HepG2 (cell line): ENCODE measurements at regions not wholly inside any gene's neighbourhood (a gene's known extent, or its start where the extent isn't known, plus 50 kb on each side); places are given as distances from the start of the nearest gene placed in this dataset.
"Not testable (repeated sequence)": the region's sequence is repeated elsewhere in the genome, so short reads cannot be mapped to it uniquely, and the experiment has no call there.

ENCODE experiments used
- ATAC-seq: fragments of 200-7000 bp; cut with Tn5 transposase; 3 replicates; pipeline ENCODE4 v1.9.1; 2020; ENCODE audit warnings: mild to moderate bottlenecking, moderate library complexity
- BruUV-seq: library from RNA; stranded (reverse); fragments of 400-500 nt; replicated peaks from 2 replicates; lab custom pipeline; 2021; lab: Mats Ljungman, UMichigan
- CTCF ChIA-PET: fragments of 300-600 bp; formaldehyde crosslinking; extraction: SDS; loops from one replicate; lab custom pipeline; 2021; ENCODE audit warnings: low total read pairs, inconsistent platforms, low intra/inter-chr PET ratio; lab: Yijun Ruan, JAX
- POLR2A ChIA-PET: fragments of 350-600 bp; sonication (Branson Sonifier 250); formaldehyde crosslinking; loops from one replicate; lab custom pipeline; 2020; ENCODE audit warnings: antibody characterized with exemption, inconsistent platforms; lab: Yijun Ruan, JAX
- DNase-seq: peaks from one replicate; pipeline ENCODE4 v3.0.0-alpha.2; 2015; ENCODE audit warnings: low spot score
- FAIRE-seq: peaks from 3 replicates; lab custom pipeline; 2011; peaks lifted over from hg19 to GRCh38; lab: Jason Lieb, UNC
- H2AFZ ChIP-seq: one replicate; pipeline ENCODE4 v1.6.1; 2011; ENCODE audit warnings: low read length, inconsistent platforms
- H3K27ac ChIP-seq: fragments of 300-600 bp; 3 replicates; pipeline ENCODE4 v1.8.0; 2011; ENCODE audit warnings: mixed run types, mild to moderate bottlenecking, mixed read lengths, low read length, inconsistent platforms; ENCODE audit not compliant: insufficient read depth; ENCODE audit errors: extremely low read length
- H3K27me3 ChIP-seq, 2 experiments: fragments of 200-600 bp in 1 of 2; 2 replicates in 1 of 2; 3 replicates in 1 of 2; pipeline versions ENCODE4 v1.6.0 to v1.8.0; 2011; ENCODE audit warnings: low read length in 2 of 2, mild to moderate bottlenecking in 2 of 2, moderate library complexity in 2 of 2, inconsistent platforms in 1 of 2; ENCODE audit not compliant: insufficient read depth in 2 of 2, control insufficient read depth in 1 of 2
- H3K36me3 ChIP-seq, 2 experiments: fragments of 200-600 bp in 1 of 2; replicated peaks in 1 of 2; 2 replicates in 1 of 2; 3 replicates in 1 of 2; pipeline versions ENCODE4 v1.5.1 to v1.8.0; 2011; ENCODE audit warnings: low read length in 2 of 2, inconsistent platforms in 1 of 2; ENCODE audit not compliant: insufficient read depth in 2 of 2, control insufficient read depth in 1 of 2
- H3K4me1 ChIP-seq: 2 replicates; pipeline ENCODE4 v1.5.1; 2012; ENCODE audit warnings: low read length, inconsistent platforms; ENCODE audit not compliant: insufficient read depth
- H3K4me2 ChIP-seq: 2 replicates; pipeline ENCODE4 v1.6.0; 2011; ENCODE audit warnings: low read depth, low read length, inconsistent platforms
- H3K4me3 ChIP-seq, 3 experiments: fragments of 200-600 bp in 1 of 3; sonication (generic), shearing (Covaris generic) in 1 of 3; replicated peaks in 1 of 3; 2 replicates each; pipeline ENCODE4 v1.5.1; 2011 to 2016; ENCODE audit warnings: low read length in 3 of 3, inconsistent platforms in 2 of 3, low read depth in 2 of 3, mild to moderate bottlenecking in 2 of 3, control low read depth in 1 of 3, mixed read lengths in 1 of 3; ENCODE audit not compliant: insufficient read depth in 1 of 3
- H3K79me2 ChIP-seq: one replicate; pipeline ENCODE4 v1.6.1; 2011; ENCODE audit warnings: low read length, inconsistent platforms; ENCODE audit not compliant: insufficient read depth
- H3K9ac ChIP-seq: 2 replicates; pipeline ENCODE4 v1.6.0; 2011; ENCODE audit warnings: mild to moderate bottlenecking, low read depth, low read length, inconsistent platforms; ENCODE audit not compliant: insufficient read depth
- H3K9me3 ChIP-seq: 2 replicates; pipeline ENCODE4 v1.5.1; 2012; ENCODE audit warnings: mild to moderate bottlenecking, low read length
- H4K20me1 ChIP-seq: 2 replicates; pipeline ENCODE4 v1.6.0; 2011; ENCODE audit warnings: inconsistent platforms, mild to moderate bottlenecking, low read length, moderate library complexity; ENCODE audit not compliant: insufficient read depth
- WGBS: methylation state at CpG from one replicate; pipeline ENCODE4 v1.1.6; 2017; ENCODE audit warnings: low lambda C conversion rate; 5-methylcytosine and 5-hydroxymethylcytosine counted together
- in situ Hi-C: cut with HindIII; loops from 2 replicates; pipeline ENCODE4 v1.10.0; 2017; ENCODE audit warnings: low pct_unique_long_range_greater_than_20kb; ENCODE audit not compliant: extremely low pct_ligation_motif_present
- intact Hi-C: fragments of 100-400 bp; cut with micrococcal nuclease; formaldehyde crosslinking; loops from one replicate; pipeline ENCODE4 v1.10.0; 2022; ENCODE audit not compliant: unreplicated experiment
- small RNA-seq, 3 experiments: library from RNA; depleted of rRNA; stranded (forward); fragments of <200 nt; gene quantifications; one replicate each; pipeline ENCODE3, GENCODE V24; 2012; ENCODE audit warnings: low read depth in 2 of 3, low replicate concordance in 1 of 3; ENCODE audit not compliant: insufficient read length in 3 of 3, insufficient read depth in 2 of 3

DNA sequence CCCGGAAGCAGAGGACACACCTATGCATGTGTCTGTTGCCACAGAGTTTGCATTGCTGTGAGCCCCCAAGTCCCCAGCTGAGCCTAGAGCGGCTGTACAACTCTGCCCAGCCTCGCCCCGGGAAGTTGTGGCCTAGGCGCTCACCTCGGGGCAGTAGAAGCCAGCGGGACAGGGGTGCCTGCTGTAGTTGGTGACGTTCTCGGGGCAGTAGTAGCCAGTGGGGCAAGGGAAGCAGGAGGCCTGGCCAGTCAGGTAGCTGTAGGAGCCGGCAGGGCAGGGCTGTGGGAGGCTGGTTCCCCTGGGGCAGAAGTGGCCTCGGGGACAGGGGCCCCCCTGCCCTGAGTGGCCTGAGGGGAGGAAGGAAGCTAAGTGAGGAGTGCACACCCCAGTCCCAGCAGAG, 87.2 kb downstream of the MALL start:
- CTCF ChIA-PET, H2AFZ ChIP-seq, H3K9me3 ChIP-seq, BruUV-seq, POLR2A ChIA-PET, H3K79me2 ChIP-seq, intact Hi-C loops, H4K20me1 ChIP-seq, DNase-seq, H3K4me3 ChIP-seq, FAIRE-seq, in situ Hi-C loops, H3K27me3 ChIP-seq, H3K9ac ChIP-seq, H3K27ac ChIP-seq, H3K36me3 ChIP-seq, H3K4me2 ChIP-seq, H3K4me1 ChIP-seq: not testable (repeated sequence)
- ATAC-seq = peak; percentile 10
- 40% methylated on average over 4 of the region's 11 CpGs for WGBS

GRCh38 chr2:110030894-110031293, 84.7 kb downstream of the MALL start:
- H3K9me3 ChIP-seq, H3K4me3 ChIP-seq, FAIRE-seq, H4K20me1 ChIP-seq, H3K27ac ChIP-seq, H3K9ac ChIP-seq, POLR2A ChIA-PET, H3K4me2 ChIP-seq, in situ Hi-C loops, H3K27me3 ChIP-seq, DNase-seq, H3K4me1 ChIP-seq, intact Hi-C loops, BruUV-seq, H2AFZ ChIP-seq, CTCF ChIA-PET, H3K79me2 ChIP-seq, H3K36me3 ChIP-seq, ATAC-seq: not testable (repeated sequence)
- WGBS = 45% methylated on average over 3 of the region's 6 CpGs

DNA sequence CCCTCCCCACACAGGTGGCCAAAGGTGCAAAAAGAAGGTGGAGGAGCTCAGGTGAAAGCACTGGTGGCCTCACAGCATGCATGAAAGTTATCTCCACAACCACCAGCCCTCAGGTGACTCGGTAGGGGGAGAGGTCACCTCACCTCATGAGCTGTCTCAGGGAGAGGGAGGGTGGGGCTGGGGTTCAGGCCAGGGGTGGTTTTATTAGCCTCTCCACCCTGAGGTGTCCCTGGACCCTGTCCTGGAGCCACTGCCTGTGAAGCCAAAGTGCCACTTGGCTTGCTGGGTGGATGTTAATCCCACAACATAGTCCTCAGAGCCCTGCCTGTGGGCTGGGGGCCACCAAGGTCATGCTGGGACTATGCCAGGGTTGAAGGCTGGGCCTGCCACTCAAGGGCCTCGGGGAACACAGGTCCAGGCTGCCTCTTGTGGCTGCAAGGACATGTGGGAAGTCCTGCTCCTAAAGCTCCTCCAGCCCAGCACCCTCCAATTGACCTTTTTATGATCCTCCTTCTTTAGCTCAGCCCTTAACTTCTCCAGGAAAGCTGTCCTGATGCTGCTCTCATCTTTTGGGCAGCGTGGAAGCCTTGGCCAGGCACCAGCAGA, 83.8 kb downstream of the MALL start:
- POLR2A ChIA-PET, H3K9me3 ChIP-seq, H3K9ac ChIP-seq, DNase-seq, H3K79me2 ChIP-seq, in situ Hi-C loops, H3K36me3 ChIP-seq, H2AFZ ChIP-seq, H3K4me1 ChIP-seq, H3K27ac ChIP-seq, BruUV-seq, H3K4me3 ChIP-seq, H4K20me1 ChIP-seq, H3K27me3 ChIP-seq, H3K4me2 ChIP-seq, intact Hi-C loops, CTCF ChIA-PET: not testable (repeated sequence)
- FAIRE-seq (peak; percentile 97), ATAC-seq (peak; percentile 73)
- WGBS = no CpG with 5 or more reads among the region's 3 CpGs

Small RNAs in the stretch of these regions (small RNA-seq; reads per million reads assigned to genes)
- 0 reads per million in 3 experiments for gene GPAA1P1
